ENCODE measurements at regions not wholly inside any gene's neighbourhood (a gene's known extent, or its start where the extent isn't known, plus 50 kb on each side); places are given as distances from the start of the nearest gene placed in this dataset.

DNA sequence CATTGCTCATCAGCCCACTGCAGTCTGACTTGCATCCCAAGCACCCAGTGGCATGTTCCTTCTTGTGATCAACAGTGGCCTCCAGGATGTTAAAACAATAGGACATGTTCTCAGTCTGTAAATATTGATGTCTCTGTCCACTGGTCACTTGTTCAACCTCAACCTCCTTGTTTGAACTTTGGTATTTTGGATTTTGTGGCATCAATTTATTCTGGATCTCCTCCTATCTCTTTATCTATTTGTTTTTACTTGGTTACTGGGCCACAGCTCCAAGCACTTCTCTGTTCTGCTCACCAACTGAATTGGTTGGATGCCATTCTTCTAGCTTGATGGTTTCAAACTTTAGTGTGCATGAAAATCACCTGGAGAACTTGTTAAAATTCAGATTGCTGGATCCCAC lies 1414.8 kb upstream of the CELF4 start:
- no peaks in the 10 kb centered on the region for H3K27me3 ChIP-seq (ENCODE audit: low read length)
- no peak overlapping the region for H3K4me3 ChIP-seq (ENCODE audit: low read length)
- H3K27ac ChIP-seq (ENCODE audit: low read length): no peak overlapping the region
- no peak for DNase-seq
- H3K79me2 ChIP-seq (ENCODE audit: low read length): no peaks in the 10 kb centered on the region
- BruUV-seq (replicated peaks): no TSS peak
- no peaks in the 10 kb centered on the region for H3K36me3 ChIP-seq (ENCODE audit: low read depth, low read length)
- ChIA-PET CTCF (no interaction called here), POLR2A (ENCODE audit: unreplicated experiment) (no interaction called here)
- no peaks in the 10 kb centered on the region for H4K20me1 ChIP-seq (ENCODE audit: low read length)
- no peak for ATAC-seq
- TF ChIP-seq, protein P1, sequence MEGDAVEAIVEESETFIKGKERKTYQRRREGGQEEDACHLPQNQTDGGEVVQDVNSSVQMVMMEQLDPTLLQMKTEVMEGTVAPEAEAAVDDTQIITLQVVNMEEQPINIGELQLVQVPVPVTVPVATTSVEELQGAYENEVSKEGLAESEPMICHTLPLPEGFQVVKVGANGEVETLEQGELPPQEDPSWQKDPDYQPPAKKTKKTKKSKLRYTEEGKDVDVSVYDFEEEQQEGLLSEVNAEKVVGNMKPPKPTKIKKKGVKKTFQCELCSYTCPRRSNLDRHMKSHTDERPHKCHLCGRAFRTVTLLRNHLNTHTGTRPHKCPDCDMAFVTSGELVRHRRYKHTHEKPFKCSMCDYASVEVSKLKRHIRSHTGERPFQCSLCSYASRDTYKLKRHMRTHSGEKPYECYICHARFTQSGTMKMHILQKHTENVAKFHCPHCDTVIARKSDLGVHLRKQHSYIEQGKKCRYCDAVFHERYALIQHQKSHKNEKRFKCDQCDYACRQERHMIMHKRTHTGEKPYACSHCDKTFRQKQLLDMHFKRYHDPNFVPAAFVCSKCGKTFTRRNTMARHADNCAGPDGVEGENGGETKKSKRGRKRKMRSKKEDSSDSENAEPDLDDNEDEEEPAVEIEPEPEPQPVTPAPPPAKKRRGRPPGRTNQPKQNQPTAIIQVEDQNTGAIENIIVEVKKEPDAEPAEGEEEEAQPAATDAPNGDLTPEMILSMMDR (conservative IDR thresholded peaks at IDR 0.05; ENCODE audit: low read depth, low read length): no peak
- no peak for TF ChIP-seq EZH2 (IDR thresholded peaks at IDR 0.05; ENCODE audit: low read length, unreplicated experiment)
- TF ChIP-seq EZH2phosphoT487 (IDR thresholded peaks at IDR 0.05; ENCODE audit: borderline replicate concordance, low read length): no peak
- H3F3A ChIP-seq (ENCODE audit: low read length, unreplicated experiment): no peaks in the 10 kb centered on the region
- no peaks in the 10 kb centered on the region for H3K4me1 ChIP-seq (ENCODE audit: insufficient read depth, low read length)
- no peak overlapping the region for H3K9ac ChIP-seq (ENCODE audit: low read length)
- no peaks in the 10 kb centered on the region for H3K9me2 ChIP-seq (replicated peaks; ENCODE audit: low read length)
- no peak overlapping the region for H2AFZ ChIP-seq (ENCODE audit: low read length)
- no peaks in the 10 kb centered on the region for H3K9me3 ChIP-seq (ENCODE audit: low read length)
- intact Hi-C loops (cut with micrococcal nuclease): no loop called here
- no peak overlapping the region for H3K4me2 ChIP-seq (ENCODE audit: low read length)

DNA sequence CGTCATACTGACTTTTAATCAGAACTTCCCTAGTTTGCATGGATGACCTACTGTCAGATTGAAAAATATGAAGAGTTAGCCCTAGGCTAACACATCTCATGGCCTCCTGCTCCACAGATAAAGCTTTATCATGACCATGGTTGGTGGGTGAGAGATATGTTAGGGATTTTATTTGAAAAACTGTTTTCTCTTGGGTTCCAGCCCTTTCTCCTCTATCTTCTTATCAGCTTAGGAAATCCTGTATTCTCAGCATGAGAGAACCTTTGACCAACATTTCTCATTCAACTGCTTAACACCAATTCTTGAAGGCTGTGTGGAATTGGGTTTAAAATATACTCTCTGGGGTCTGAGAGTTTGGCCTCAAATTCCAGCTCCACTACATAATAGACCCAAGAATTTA lies 1407.0 kb upstream of the CELF4 start:
- Histone ChIP-seq H4K20me1 (ENCODE audit: low read length) (no peaks in the 10 kb centered on the region), H3K9ac (ENCODE audit: low read length) (no peak overlapping the region), H3F3A (ENCODE audit: low read length, unreplicated experiment) (no peaks in the 10 kb centered on the region), H3K36me3 (ENCODE audit: low read depth, low read length) (no peaks in the 10 kb centered on the region), H3K79me2 (ENCODE audit: low read length) (no peaks in the 10 kb centered on the region), H3K27ac (ENCODE audit: low read length) (no peak overlapping the region), H2AFZ (ENCODE audit: low read length) (no peak overlapping the region), H3K4me1 (ENCODE audit: insufficient read depth, low read length) (no peaks in the 10 kb centered on the region), H3K4me2 (ENCODE audit: low read length) (no peak overlapping the region), H3K9me2 (replicated peaks; ENCODE audit: low read length) (no peaks in the 10 kb centered on the region), H3K4me3 (ENCODE audit: low read length) (no peak overlapping the region), H3K27me3 (ENCODE audit: low read length) (no peaks in the 10 kb centered on the region), H3K9me3 (ENCODE audit: low read length) (no peaks in the 10 kb centered on the region)
- DNase-seq (no peak), ATAC-seq (no peak)
- ChIA-PET POLR2A (ENCODE audit: unreplicated experiment) (no interaction called here), CTCF (no interaction called here)
- BruUV-seq (replicated peaks): no TSS peak
- TF ChIP-seq, protein P1 (conservative IDR thresholded peaks at IDR 0.05; ENCODE audit: low read depth, low read length): no peak
- TF ChIP-seq EZH2 (IDR thresholded peaks at IDR 0.05; ENCODE audit: low read length, unreplicated experiment) (no peak), EZH2phosphoT487 (IDR thresholded peaks at IDR 0.05; ENCODE audit: borderline replicate concordance, low read length) (no peak)
- intact Hi-C loops (cut with micrococcal nuclease): no loop called here

DNA sequence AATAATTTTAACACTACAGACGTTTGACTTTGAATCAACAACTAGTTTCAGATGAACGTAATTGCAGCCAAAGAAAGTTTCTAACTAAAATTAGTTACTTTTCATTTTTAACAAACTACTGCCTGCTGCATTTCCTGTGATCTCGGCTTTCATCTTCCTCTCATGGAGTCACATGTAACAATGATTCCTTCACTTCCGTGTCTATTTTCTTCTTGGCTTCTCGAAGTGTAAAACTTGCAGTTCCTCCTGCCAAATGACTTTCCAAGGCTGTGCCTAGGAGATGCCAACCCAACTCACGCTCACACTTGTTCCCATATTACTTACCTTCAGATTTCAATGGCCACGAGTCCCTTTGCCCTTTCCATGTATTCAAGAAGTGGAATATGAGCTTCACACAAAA lies 1406.3 kb upstream of the CELF4 start:
- H3K4me1 ChIP-seq (ENCODE audit: insufficient read depth, low read length): no peaks in the 10 kb centered on the region
- H4K20me1 ChIP-seq (ENCODE audit: low read length): no peaks in the 10 kb centered on the region
- CTCF ChIA-PET: no interaction called here
- H3K9ac ChIP-seq (ENCODE audit: low read length): no peak overlapping the region
- no peaks in the 10 kb centered on the region for H3K27me3 ChIP-seq (ENCODE audit: low read length)
- no peak for TF ChIP-seq EZH2 (IDR thresholded peaks at IDR 0.05; ENCODE audit: low read length, unreplicated experiment)
- no peak for TF ChIP-seq EZH2phosphoT487 (IDR thresholded peaks at IDR 0.05; ENCODE audit: borderline replicate concordance, low read length)
- TF ChIP-seq, protein P1 (conservative IDR thresholded peaks at IDR 0.05; ENCODE audit: low read depth, low read length): no peak
- H2AFZ ChIP-seq (ENCODE audit: low read length): no peak overlapping the region
- no peaks in the 10 kb centered on the region for H3K9me3 ChIP-seq (ENCODE audit: low read length)
- ATAC-seq (no peak), DNase-seq (no peak)
- H3F3A ChIP-seq (ENCODE audit: low read length, unreplicated experiment): no peaks in the 10 kb centered on the region
- POLR2A ChIA-PET (ENCODE audit: unreplicated experiment): no interaction called here
- no peaks in the 10 kb centered on the region for H3K9me2 ChIP-seq (replicated peaks; ENCODE audit: low read length)
- H3K4me2 ChIP-seq (ENCODE audit: low read length): no peak overlapping the region
- no peak overlapping the region for H3K27ac ChIP-seq (ENCODE audit: low read length)
- H3K79me2 ChIP-seq (ENCODE audit: low read length): no peaks in the 10 kb centered on the region
- no peaks in the 10 kb centered on the region for H3K36me3 ChIP-seq (ENCODE audit: low read depth, low read length)
- intact Hi-C loops (cut with micrococcal nuclease): no loop called here
- H3K4me3 ChIP-seq (ENCODE audit: low read length): no peak overlapping the region
- no TSS peak for BruUV-seq (replicated peaks)
